PC-9 (cell line): ENCODE measurements at regions not wholly inside any gene's neighbourhood (a gene's known extent, or its start where the extent isn't known, plus 50 kb on each side); places are given as distances from the start of the nearest gene placed in this dataset.
"Not testable (repeated sequence)": the region's sequence is repeated elsewhere in the genome, so short reads cannot be mapped to it uniquely, and the experiment has no call there.

ENCODE experiments used
- BruUV-seq: library from RNA; stranded (reverse); fragments of 400-500 nt; replicated peaks from 2 replicates; lab custom pipeline; 2021; lab: Mats Ljungman, UMichigan
- CTCF ChIA-PET: fragments of 300-600 bp; sonication (Branson Sonifier 250); formaldehyde crosslinking; loops from one replicate; lab custom pipeline; 2022; ENCODE audit warnings: antibody characterized with exemption; lab: Charles Lee
- POLR2A ChIA-PET: fragments of 300-600 bp; sonication (Branson Sonifier 250); formaldehyde crosslinking; loops from one replicate; lab custom pipeline; 2022; ENCODE audit warnings: antibody characterized with exemption; ENCODE audit not compliant: unreplicated experiment; lab: Charles Lee
- DNase-seq, 2 experiments: peaks; one replicate each; pipeline versions ENCODE4 v3.0.0 to v3.0.0-alpha.2; 2015 to 2022; ENCODE audit warnings: mixed read lengths in 1 of 2
- H2AFZ ChIP-seq: fragments of 200-600 bp; sonication (generic); 2 replicates; pipeline ENCODE4 v1.8.1; 2017; ENCODE audit warnings: antibody characterized with exemption
- H3F3A ChIP-seq: fragments of 200-600 bp; sonication (generic); 2 replicates; pipeline ENCODE4 v1.8.1; 2017; ENCODE audit warnings: antibody characterized with exemption, mild to moderate bottlenecking, low read depth; ENCODE audit not compliant: insufficient read depth
- H3K27ac ChIP-seq: fragments of 200-600 bp; sonication (generic); 2 replicates; pipeline ENCODE4 v1.6.1; 2016; ENCODE audit warnings: mixed run types
- H3K27me3 ChIP-seq: fragments of 200-600 bp; sonication (generic); 2 replicates; pipeline ENCODE4 v1.6.1; 2016; ENCODE audit warnings: low read depth, mixed run types; ENCODE audit not compliant: insufficient read depth
- H3K36me3 ChIP-seq: fragments of 200-600 bp; sonication (generic); 2 replicates; pipeline ENCODE4 v1.6.1; 2016; ENCODE audit warnings: low read depth, mixed run types
- H3K4me1 ChIP-seq: fragments of 200-600 bp; sonication (generic); replicated peaks from 2 replicates; pipeline ENCODE4 v1.6.1; 2016; ENCODE audit warnings: mixed run types; ENCODE audit not compliant: insufficient read depth
- H3K4me2 ChIP-seq: fragments of 200-600 bp; sonication (generic); 2 replicates; pipeline ENCODE4 v1.6.1; 2017; ENCODE audit warnings: mixed run types
- H3K4me3 ChIP-seq: fragments of 200-600 bp; sonication (generic); 2 replicates; pipeline ENCODE4 v1.6.1; 2016; ENCODE audit warnings: mixed run types
- H3K79me2 ChIP-seq: fragments of 200-600 bp; sonication (generic); 2 replicates; pipeline ENCODE4 v1.6.1; 2017; ENCODE audit warnings: low read depth, mixed run types
- H3K9me2 ChIP-seq: fragments of 200-600 bp; sonication (generic); 2 replicates; pipeline ENCODE4 v1.8.1; 2017; ENCODE audit warnings: mild to moderate bottlenecking; ENCODE audit not compliant: insufficient read depth
- H3K9me3 ChIP-seq: fragments of 200-600 bp; sonication (generic); 2 replicates; pipeline ENCODE4 v1.8.1; 2016; ENCODE audit warnings: low read depth; ENCODE audit not compliant: insufficient read depth
- H4K20me1 ChIP-seq: fragments of 200-600 bp; sonication (generic); 2 replicates; pipeline ENCODE4 v1.8.1; 2017; ENCODE audit not compliant: insufficient read depth
- EZH2 ChIP-seq: fragments of 200-600 bp; sonication (generic); IDR thresholded peaks from 2 replicates; pipeline ENCODE4 v1.8.0; 2017; ENCODE audit warnings: antibody characterized with exemption, low read depth
- intact Hi-C: fragments of 100-400 bp; cut with micrococcal nuclease; formaldehyde crosslinking; loops from one replicate; pipeline ENCODE4 v1.10.0; 2022; ENCODE audit not compliant: unreplicated experiment
- TF ChIP-seq, protein P1 (sequence below): fragments of 200-600 bp; sonication (generic); conservative IDR thresholded peaks from 2 replicates; pipeline ENCODE4 v1.6.1; 2017; ENCODE audit warnings: mixed run types, antibody characterized with exemption, mild to moderate bottlenecking, moderate library complexity

DNA sequence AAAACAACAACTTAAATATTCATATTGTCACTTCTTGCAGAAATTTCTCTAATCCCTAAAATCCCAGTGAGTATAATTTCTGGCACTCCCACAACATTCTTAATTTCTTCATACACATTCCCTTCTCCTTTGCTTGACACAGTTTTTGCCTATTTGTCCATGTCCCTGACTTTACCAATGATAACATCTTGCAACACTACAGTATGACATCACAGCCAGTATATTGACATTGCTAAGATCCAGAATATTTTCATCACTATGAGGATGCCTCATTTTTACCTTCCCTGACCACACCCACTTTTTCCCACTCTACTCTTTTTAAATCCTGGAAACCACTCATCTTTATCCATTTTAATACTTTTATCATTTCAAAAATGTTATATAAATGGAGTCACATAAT lies 292.3 kb upstream of the GK2 start:
- Histone ChIP-seq H3K27ac (no peak overlapping the region), H3F3A (no peaks in the 10 kb centered on the region), H3K27me3 (no peaks in the 10 kb centered on the region), H3K79me2 (no peaks in the 10 kb centered on the region), H3K4me2 (no peak overlapping the region), H3K4me3 (no peak overlapping the region), H2AFZ (no peak overlapping the region), H3K36me3 (no peaks in the 10 kb centered on the region), H4K20me1 (no peaks in the 10 kb centered on the region), H3K4me1 (no peaks in the 10 kb centered on the region), H3K9me3 (no peaks in the 10 kb centered on the region), H3K9me2 (no peaks in the 10 kb centered on the region)
- intact Hi-C loops: no loop called here
- BruUV-seq: no TSS peak
- ChIA-PET POLR2A (no interaction called here), CTCF (no interaction called here)
- TF ChIP-seq EZH2: no peak
- TF ChIP-seq, protein P1, sequence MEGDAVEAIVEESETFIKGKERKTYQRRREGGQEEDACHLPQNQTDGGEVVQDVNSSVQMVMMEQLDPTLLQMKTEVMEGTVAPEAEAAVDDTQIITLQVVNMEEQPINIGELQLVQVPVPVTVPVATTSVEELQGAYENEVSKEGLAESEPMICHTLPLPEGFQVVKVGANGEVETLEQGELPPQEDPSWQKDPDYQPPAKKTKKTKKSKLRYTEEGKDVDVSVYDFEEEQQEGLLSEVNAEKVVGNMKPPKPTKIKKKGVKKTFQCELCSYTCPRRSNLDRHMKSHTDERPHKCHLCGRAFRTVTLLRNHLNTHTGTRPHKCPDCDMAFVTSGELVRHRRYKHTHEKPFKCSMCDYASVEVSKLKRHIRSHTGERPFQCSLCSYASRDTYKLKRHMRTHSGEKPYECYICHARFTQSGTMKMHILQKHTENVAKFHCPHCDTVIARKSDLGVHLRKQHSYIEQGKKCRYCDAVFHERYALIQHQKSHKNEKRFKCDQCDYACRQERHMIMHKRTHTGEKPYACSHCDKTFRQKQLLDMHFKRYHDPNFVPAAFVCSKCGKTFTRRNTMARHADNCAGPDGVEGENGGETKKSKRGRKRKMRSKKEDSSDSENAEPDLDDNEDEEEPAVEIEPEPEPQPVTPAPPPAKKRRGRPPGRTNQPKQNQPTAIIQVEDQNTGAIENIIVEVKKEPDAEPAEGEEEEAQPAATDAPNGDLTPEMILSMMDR: no peak
- DNase-seq: no peak

DNA sequence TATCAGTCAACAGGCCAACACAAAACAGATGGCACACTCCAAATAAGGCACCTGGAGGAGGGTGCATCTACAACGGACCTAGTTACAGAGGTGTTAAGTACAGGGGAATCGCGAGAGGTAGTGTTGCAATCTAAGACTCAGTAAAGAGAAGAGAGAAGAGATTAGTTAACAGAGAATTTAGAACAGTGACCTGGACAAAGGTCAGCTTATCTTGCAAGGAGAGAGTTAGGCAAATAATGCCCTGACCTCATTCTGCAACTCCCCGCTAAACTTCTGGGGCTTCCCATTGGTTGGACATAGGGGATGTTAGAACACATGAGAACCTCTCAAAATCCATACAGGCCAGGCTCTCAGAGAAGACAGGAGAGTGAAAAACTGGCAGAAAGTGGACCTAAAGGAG lies 289.4 kb upstream of the GK2 start:
- Histone ChIP-seq H2AFZ (no peak overlapping the region), H3K9me2 (no peaks in the 10 kb centered on the region), H3K79me2 (no peaks in the 10 kb centered on the region), H3K4me3 (no peak overlapping the region), H3K9me3 (no peaks in the 10 kb centered on the region), H3K36me3 (no peaks in the 10 kb centered on the region), H3K27me3 (no peaks in the 10 kb centered on the region), H4K20me1 (no peaks in the 10 kb centered on the region), H3K4me1 (no peaks in the 10 kb centered on the region), H3K4me2 (no peak overlapping the region), H3F3A (no peaks in the 10 kb centered on the region), H3K27ac (no peak overlapping the region)
- BruUV-seq: no TSS peak
- POLR2A ChIA-PET: no interaction called here
- CTCF ChIA-PET: no interaction called here
- TF ChIP-seq, protein P1: no peak
- TF ChIP-seq EZH2: no peak
- no peak for DNase-seq
- intact Hi-C loops: no loop called here

DNA sequence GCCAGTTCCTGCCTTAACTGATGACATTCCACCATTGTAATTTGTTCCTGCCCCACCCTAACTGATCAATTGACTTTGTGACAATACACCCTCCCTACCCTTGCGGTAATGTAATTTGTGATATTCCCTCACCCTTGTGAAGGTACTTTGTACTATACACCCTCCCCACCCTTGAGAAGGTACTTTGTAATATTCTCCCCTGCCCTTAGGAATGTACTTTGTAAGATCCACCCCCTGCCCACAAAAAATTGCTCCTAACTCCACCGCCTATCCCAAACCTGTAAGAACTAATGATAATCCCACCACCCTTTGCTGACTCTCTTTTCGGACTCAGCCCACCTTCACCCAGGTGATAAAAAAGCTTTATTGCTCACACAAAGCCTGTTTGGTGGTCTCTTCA lies 288.5 kb upstream of the GK2 start:
- intact Hi-C loops, POLR2A ChIA-PET, H3F3A ChIP-seq, H3K4me1 ChIP-seq, H3K79me2 ChIP-seq, H3K9me2 ChIP-seq, BruUV-seq, H3K36me3 ChIP-seq, H3K4me2 ChIP-seq, H3K27ac ChIP-seq, CTCF ChIA-PET, H3K9me3 ChIP-seq, H3K27me3 ChIP-seq, H2AFZ ChIP-seq, H4K20me1 ChIP-seq, DNase-seq, H3K4me3 ChIP-seq: not testable (repeated sequence)

- CTCF ChIA-PET: no interaction called here
- DNase-seq: no peak
- no peak overlapping the region for H3K4me2 ChIP-seq
- no peak overlapping the region for H2AFZ ChIP-seq
- H3K27ac ChIP-seq: no peak overlapping the region
- H3K9me2 ChIP-seq: no peaks in the 10 kb centered on the region
- no peak overlapping the region for H3K4me3 ChIP-seq
- H3K4me1 ChIP-seq: no peaks in the 10 kb centered on the region
- no peaks in the 10 kb centered on the region for H3K9me3 ChIP-seq
- H4K20me1 ChIP-seq: no peaks in the 10 kb centered on the region
- POLR2A ChIA-PET: no interaction called here
- TF ChIP-seq, protein P1: no peak
- TF ChIP-seq EZH2: no peak
- H3K79me2 ChIP-seq: no peaks in the 10 kb centered on the region
- H3F3A ChIP-seq: no peaks in the 10 kb centered on the region
- no peaks in the 10 kb centered on the region for H3K27me3 ChIP-seq
- H3K36me3 ChIP-seq: no peaks in the 10 kb centered on the region
- no TSS peak for BruUV-seq
- intact Hi-C loops: no loop called here
Measured at GRCh38 chr4:79695848-79696247, 287.8 kb upstream of the GK2 start.
